SH-SY5Y (cell line): ENCODE measurements at regions not wholly inside any gene's neighbourhood (a gene's known extent, or its start where the extent isn't known, plus 50 kb on each side); places are given as distances from the start of the nearest gene placed in this dataset.

Experiments used
- GATA2 ChIP-seq: IDR thresholded peaks from 2 replicates; pipeline ENCODE4 v1.6.1; 2011; ENCODE audit warnings: mild to moderate bottlenecking, low read depth, low read length
- GATA3 ChIP-seq: IDR thresholded peaks from 2 replicates; pipeline ENCODE4 v1.6.1; 2011; ENCODE audit warnings: low read depth, mild to moderate bottlenecking, low read length, moderate library complexity

GRCh38 chr14:71319666-71320065 is 412.4 kb downstream of the PCNX1 start:
- no peak for TF ChIP-seq GATA2
- no peak for TF ChIP-seq GATA3
